Dedifferentiated amniotic fluid mesenchymal stem cell (primary cell): ENCODE measurements at regions not wholly inside any gene's neighbourhood (a gene's known extent, or its start where the extent isn't known, plus 50 kb on each side); places are given as distances from the start of the nearest gene placed in this dataset.

ENCODE experiments used
- DNase-seq: peaks from one replicate; pipeline ENCODE4 v3.0.0-alpha.2; 2016; ENCODE audit errors: extremely low spot score

GRCh38 chr6:15735567-15736265 is 72.9 kb upstream of the DTNBP1 start:
- no peak for DNase-seq

GRCh38 chr6:15734118-15734897 is 71.5 kb upstream of the DTNBP1 start:
- no peak for DNase-seq

DNA sequence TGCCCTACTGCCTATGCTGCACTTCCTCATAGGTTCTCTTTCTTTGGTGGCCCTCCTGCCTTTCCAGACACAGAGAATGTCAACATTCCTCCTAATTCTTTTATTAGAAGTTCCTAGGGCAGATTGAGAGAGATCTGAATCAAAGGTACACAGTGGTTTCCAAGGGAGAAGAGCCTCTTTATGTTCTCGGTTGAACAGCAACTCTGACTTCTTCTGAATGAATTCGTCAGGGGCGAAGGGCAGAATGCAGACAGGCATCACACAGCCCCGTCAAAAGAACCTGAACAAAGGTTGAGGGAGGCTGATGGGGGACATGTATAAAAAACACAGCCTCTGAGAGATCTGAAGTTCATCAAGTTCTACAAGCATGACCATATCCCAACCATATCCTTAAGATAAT is 68.1 kb upstream of the DTNBP1 start:
- no peak for DNase-seq

GRCh38 chr6:15730442-15730841 is 67.6 kb upstream of the DTNBP1 start:
- DNase-seq, result no peak

DNA sequence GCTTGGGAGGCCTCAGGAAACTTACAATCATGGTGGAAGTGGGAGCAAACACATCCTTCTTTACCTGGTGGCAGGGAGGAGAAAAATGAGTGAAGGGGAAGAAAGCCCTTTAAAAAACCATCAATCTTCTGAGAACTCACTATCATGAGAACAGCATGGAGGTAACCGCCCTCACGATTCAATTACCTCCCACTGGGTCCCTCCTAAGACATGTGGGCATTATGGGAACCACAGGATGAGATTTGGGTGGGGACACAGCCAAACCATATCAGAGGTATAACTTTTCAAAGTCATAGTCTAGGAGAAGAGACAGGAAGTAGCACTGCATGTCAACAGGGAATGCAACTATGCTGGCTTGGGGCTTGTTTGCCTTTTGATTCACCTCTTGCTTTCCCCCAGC is 59.9 kb upstream of the DTNBP1 start:
- no peak for DNase-seq

- no peak for DNase-seq
Measured at GRCh38 chr6:15716889-15717288, 54.1 kb upstream of the DTNBP1 start.

DNA sequence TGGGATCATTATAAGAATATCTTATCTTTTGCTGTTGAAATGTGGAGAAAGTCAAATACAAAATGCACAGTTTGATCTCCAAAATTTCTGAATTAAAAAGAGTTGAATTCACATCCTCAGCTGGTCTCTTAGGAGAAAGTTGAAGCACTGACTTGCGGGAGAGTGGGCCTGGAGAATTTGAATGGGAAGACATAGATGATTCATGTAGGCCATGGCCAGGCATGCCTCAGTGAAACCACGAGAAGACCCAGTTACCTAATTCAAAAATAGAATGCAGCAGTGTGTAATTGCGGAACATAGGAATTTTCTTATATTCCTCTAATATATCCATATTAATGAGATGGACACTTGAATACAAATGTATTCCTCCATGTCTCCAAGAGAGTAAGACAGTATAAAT is 53.0 kb upstream of the DTNBP1 start:
- DNase-seq, result no peak

DNA sequence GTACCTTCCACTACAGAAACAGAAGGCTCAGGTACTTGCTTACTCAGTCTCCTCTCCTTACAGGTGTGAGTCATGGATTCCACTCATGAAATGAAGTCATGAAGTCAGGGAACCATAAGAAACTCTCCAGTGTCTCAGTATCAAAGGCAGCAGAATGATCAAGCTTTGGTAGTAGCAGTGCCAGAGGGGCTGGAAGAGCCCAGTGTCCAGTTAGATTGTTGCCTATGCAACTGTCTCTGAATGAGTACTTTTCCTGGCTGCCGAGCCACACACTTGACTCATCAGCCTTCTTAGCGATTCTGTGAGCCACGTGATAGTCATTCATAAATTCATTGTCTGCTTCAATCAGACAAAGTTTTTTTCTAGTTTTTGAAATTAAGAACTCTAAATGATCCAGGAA is 52.2 kb upstream of the DTNBP1 start:
- DNase-seq, result no peak

- no peak for DNase-seq
Measured at GRCh38 chr6:15714658-15715057, 51.8 kb upstream of the DTNBP1 start.

DNA sequence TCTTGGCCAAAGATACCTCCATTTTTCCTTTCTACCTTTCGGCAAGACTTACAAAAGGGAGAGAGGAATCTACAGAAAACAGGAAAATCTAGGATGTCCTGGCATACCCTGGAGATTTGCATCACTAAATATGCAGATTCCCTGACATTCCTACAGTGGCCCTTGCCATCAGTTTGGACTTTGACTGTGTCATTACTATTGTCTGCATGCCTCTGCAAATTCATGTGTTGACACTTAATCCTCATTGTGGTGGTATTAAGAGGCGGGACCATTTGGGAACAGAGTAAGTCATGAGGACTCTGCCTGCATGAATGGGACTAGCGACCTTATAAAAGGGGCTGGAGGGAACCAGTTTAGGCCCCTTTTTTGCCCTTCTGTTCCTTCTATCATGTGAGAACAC is 50.5 kb upstream of the DTNBP1 start:
- DNase-seq, result no peak

GRCh38 chr6:15712797-15713196 is 50.0 kb upstream of the DTNBP1 start:
- DNase-seq, result no peak
